Right atrium auricular region (tissue), 2 donors: ENCODE measurements at regions not wholly inside any gene's neighbourhood (a gene's known extent, or its start where the extent isn't known, plus 50 kb on each side); places are given as distances from the start of the nearest gene placed in this dataset.

Experiments
- DNase-seq: peaks from one replicate; pipeline ENCODE4 v3.0.0-alpha.2; 2019; ENCODE audit warnings: low spot score
- H3K27ac ChIP-seq, 2 donors: fragments of 200-600 bp; sonication (generic); 1 replicate in 1 of 2; 2 replicates in 1 of 2; pipeline ENCODE4 v1.5.1; 2016 to 2019
- H3K27me3 ChIP-seq, 2 donors: fragments of 200-600 bp; sonication (generic); one replicate each; pipeline versions ENCODE4 v1.5.1 to v1.6.0; 2017 to 2019
- H3K36me3 ChIP-seq: fragments of 200-600 bp; sonication (generic); one replicate; pipeline ENCODE4 v1.5.1; 2016
- H3K4me1 ChIP-seq, 2 donors: fragments of 200-600 bp; sonication (generic); one replicate each; pipeline versions ENCODE4 v1.5.1 to v1.6.0; 2017 to 2019
- H3K4me3 ChIP-seq, 2 donors: fragments of 200-600 bp; sonication (generic); 1 replicate in 1 of 2; 2 replicates in 1 of 2; pipeline ENCODE4 v1.5.1; 2017 to 2019; ENCODE audit warnings: mild to moderate bottlenecking in 1 of 2, moderate library complexity in 1 of 2
- H3K9me3 ChIP-seq, 2 donors: fragments of 200-600 bp; sonication (generic); one replicate each; pipeline ENCODE4 v1.5.1; 2019
- CTCF ChIP-seq, 2 donors: fragments of 200-600 bp; sonication (generic); IDR thresholded peaks; one replicate each; pipeline ENCODE4 v1.5.1; 2019; ENCODE audit warnings: antibody characterized with exemption in 2 of 2

GRCh38 chr4:14583331-14583730 is 418.9 kb upstream of the CPEB2 start:
- H3K4me3 ChIP-seq, result no peak overlapping the region
- H3K9me3 ChIP-seq, result no peaks in the 10 kb centered on the region
- TF ChIP-seq CTCF (IDR thresholded peaks at IDR 0.05), result no peak
- no peak for DNase-seq
- no peaks in the 10 kb centered on the region for H3K27me3 ChIP-seq
- H3K27ac ChIP-seq, result no peak overlapping the region
- no peaks in the 10 kb centered on the region for H3K4me1 ChIP-seq
- H3K36me3 ChIP-seq, result no peaks in the 10 kb centered on the region

- TF ChIP-seq CTCF (IDR thresholded peaks at IDR 0.05), result no peak
- DNase-seq, result no peak
- Histone ChIP-seq H3K9me3 (no peaks in the 10 kb centered on the region), H3K27me3 (no peaks in the 10 kb centered on the region), H3K27ac (no peak overlapping the region), H3K4me3 (no peak overlapping the region), H3K4me1 (no peaks in the 10 kb centered on the region), H3K36me3 (no peaks in the 10 kb centered on the region)
Observed at GRCh38 chr4:14583752-14584151, 418.5 kb upstream of the CPEB2 start.

- TF ChIP-seq CTCF (IDR thresholded peaks at IDR 0.05), result no peak
- H3K4me3 ChIP-seq, result no peak overlapping the region
- no peaks in the 10 kb centered on the region for H3K27me3 ChIP-seq
- H3K4me1 ChIP-seq, result peaks cover 0 to 7% of the 10 kb centered on the region in 2 donors
- no peak overlapping the region for H3K27ac ChIP-seq
- no peak for DNase-seq
- H3K9me3 ChIP-seq, result peaks cover 0 to 4% of the 10 kb centered on the region in 2 donors
- H3K36me3 ChIP-seq, result no peaks in the 10 kb centered on the region
Observed at GRCh38 chr4:14592950-14593349, 409.3 kb upstream of the CPEB2 start.

- Histone ChIP-seq H3K9me3 (peaks cover 0 to 4% of the 10 kb centered on the region in 2 donors), H3K27ac (no peak overlapping the region), H3K4me3 (no peak overlapping the region), H3K27me3 (no peaks in the 10 kb centered on the region), H3K36me3 (no peaks in the 10 kb centered on the region), H3K4me1 (peaks cover 0 to 7% of the 10 kb centered on the region in 2 donors)
- no peak for DNase-seq
- TF ChIP-seq CTCF (IDR thresholded peaks at IDR 0.05), result no peak
Observed at GRCh38 chr4:14596028-14596427, 406.3 kb upstream of the CPEB2 start.

- no peak for DNase-seq
- Histone ChIP-seq H3K4me3 (no peak overlapping the region), H3K27me3 (no peaks in the 10 kb centered on the region), H3K27ac (no peak overlapping the region), H3K9me3 (peaks cover 0 to 4% of the 10 kb centered on the region in 2 donors), H3K36me3 (no peaks in the 10 kb centered on the region), H3K4me1 (peaks cover 0 to 7% of the 10 kb centered on the region in 2 donors)
- no peak for TF ChIP-seq CTCF (IDR thresholded peaks at IDR 0.05)
Observed at GRCh38 chr4:14596437-14596836, 405.8 kb upstream of the CPEB2 start.

GRCh38 chr4:14596904-14597303 is 405.4 kb upstream of the CPEB2 start:
- no peaks in the 10 kb centered on the region for H3K27me3 ChIP-seq
- peaks cover 0 to 4% of the 10 kb centered on the region in 2 donors for H3K9me3 ChIP-seq
- H3K27ac ChIP-seq, result no peak overlapping the region
- DNase-seq, result no peak
- H3K36me3 ChIP-seq, result no peaks in the 10 kb centered on the region
- H3K4me1 ChIP-seq, result peaks cover 0 to 7% of the 10 kb centered on the region in 2 donors
- no peak for TF ChIP-seq CTCF (IDR thresholded peaks at IDR 0.05)
- no peak overlapping the region for H3K4me3 ChIP-seq
